NCI-H1092 (cell line): ENCODE measurements at regions not wholly inside any gene's neighbourhood (a gene's known extent, or its start where the extent isn't known, plus 50 kb on each side); places are given as distances from the start of the nearest gene placed in this dataset.
"Not testable (repeated sequence)": the region's sequence is repeated elsewhere in the genome, so short reads cannot be mapped to it uniquely, and the experiment has no call there.

Experiments used
- DNase-seq: peaks from one replicate; lab custom pipeline; 2025; lab: John Stamatoyannopoulos, UW

DNA sequence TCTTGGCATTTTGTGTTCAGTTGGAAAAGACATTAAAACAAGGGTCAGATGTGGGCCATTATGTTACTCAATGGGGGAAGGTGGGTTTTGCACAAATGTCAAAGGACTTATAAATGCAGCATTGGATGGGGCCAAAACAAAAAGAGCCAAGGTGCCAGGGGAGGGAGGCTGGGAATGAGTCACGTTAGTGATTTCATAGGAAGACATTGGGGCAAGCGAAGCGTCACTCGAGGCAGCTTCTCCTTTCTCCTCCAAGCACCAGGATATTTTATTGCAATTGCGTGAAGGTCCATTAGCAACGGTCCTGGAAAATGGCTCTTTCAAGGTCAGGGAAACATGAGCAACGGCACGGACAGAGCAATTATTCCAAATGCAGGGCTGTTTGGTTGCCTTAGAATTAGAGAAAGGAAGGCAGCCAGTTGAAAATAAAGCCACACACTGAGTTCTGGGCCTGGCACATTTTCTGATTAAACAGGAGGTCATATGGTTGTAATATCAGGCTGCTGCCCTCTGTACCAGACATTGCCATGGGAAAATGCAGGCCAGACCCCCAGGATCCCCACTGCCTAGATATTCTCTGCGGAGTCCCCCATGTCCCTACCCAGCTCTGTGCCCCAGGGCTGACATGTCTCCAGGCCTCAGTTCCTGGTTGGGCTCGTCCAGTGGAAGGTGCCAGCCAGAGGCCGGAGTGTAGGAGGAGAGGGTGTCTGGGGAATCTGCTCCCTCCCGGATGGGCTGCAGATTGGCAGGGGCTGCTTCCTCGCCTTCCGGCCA is 63.3 kb upstream of the NANOS1 start:
- DNase-seq, result no peak

DNA sequence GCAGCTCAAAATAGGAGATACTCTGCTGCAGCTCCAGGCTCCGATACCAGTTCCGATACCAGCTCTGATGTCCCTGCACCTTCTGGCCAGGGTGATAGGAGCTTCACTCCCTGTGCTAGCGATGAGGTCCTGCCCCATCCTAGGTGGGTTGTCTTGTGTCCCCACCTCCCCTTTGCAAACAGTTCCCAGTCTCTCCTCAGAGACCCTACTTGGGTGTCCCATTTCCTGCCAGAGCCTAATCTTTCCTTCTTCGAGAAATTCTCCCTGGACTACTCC is 62.7 kb upstream of the NANOS1 start:
- DNase-seq, result no peak

DNA sequence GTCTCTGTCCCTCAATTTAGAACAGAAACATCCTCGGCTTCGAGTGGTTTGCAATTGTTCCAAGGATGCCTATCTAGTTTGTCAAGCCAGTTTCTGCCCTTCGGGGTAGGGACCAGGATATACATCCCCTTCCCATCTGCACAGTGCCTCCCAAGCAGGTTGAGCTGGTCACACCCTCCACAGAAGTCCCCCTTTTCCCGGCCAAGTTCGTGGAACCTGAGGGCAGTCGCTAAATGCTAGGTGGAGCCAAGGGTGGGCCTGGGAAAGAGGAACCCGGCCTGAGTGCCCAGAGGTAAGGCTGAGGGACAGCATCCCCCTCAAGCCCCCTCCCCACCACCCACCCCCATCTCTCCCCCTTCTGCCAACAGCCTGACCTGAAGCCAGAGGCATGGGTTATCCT is 62.4 kb upstream of the NANOS1 start:
- DNase-seq, result no peak

DNA sequence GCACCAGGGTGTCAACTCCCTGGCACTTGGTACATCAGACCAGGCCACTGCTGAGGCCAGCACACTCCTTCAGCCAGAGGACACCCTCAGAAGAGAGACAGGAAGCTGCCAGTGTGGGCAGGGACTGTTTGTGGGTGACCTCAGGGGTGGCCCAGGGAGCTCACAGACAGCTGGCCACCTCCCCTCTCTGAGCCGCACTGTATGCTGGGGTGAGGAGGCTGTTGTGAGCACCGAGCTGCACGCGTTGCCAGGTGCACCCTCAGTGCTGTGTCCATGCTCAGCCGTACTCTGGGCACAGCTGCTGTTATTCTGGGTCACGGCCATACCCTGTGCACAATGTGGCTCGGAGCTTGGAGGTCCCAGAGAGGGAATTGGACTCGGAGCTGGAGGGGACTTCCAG is 61.5 kb upstream of the NANOS1 start:
- DNase-seq, result no peak

DNA sequence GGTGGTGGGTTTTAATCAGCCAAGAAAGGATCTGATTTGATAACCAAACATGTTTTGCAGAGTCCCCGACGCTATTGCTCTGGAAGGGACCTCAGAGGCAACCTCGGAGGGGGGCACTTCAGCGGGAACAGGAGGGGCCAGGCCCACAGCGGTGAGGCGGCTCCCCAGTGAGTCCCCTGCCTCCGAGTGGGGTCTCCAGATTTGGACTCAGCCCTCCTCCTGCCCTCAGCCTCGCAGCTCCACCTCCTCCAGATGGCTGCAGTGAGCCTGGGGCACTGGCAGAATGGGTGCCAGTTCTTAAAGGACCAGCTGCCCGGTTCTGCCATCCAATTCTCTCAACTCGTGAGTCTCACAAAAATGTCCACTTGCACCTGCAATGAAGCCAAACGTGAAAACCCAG is 61.0 kb upstream of the NANOS1 start:
- DNase-seq, result no peak

DNA sequence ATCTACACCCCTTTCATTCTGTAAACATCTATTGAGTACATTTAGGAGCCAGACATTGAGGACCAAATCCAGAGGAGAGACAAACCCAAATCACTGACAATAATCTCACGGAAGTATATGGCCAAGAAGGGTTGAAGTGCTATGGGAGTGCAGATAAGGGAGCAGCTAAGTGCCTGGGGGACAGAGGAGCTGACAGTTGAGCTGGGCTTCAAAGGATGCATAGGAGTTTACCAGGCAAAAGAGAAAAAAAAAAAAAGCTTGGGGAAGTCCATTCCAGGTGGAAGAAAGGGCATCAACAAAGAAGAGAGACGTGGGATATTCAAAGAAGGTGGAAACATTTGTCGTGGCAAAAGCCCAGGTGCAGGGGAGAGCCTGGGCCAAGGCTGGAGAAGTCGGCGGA is 60.5 kb upstream of the NANOS1 start:
- no peak for DNase-seq

DNA sequence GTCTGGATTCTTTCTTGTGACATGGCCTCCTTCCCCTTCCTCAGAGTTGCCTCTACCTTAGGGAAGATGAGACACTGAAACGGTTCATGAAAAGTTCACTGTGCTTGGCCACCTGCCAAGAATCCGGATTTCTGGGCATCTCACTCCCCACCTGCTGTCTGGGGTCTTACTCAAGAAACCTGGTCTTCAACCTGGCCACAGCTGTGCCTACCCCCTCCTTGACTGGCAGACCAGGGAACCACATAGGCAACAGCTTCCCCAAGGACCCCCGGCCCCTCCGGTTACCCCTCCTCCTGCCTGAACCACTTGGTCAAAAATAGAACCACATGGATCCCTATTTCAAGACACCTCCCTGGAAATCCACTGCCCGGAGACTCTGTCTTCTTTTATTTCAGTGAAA is 58.7 kb upstream of the NANOS1 start:
- DNase-seq, result no peak

DNA sequence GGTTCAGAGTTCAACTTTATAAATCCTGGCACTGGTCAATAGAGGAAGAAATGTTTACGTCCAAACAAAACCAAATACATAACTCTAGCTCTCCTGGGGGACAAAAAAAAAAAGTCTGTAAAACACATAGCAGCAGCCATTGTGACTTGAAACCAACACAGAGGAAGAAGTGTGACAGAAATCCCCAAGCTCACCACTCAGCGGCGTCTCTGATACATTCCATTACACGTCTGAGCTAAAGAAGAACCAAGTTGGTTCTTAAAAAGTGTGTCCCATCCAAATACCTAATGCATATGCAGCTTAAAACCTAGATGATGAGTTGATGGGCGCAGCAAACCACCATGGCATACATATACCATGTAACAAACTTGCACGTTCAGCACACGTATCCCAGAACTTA is 58.3 kb upstream of the NANOS1 start:
- DNase-seq, result no peak

DNA sequence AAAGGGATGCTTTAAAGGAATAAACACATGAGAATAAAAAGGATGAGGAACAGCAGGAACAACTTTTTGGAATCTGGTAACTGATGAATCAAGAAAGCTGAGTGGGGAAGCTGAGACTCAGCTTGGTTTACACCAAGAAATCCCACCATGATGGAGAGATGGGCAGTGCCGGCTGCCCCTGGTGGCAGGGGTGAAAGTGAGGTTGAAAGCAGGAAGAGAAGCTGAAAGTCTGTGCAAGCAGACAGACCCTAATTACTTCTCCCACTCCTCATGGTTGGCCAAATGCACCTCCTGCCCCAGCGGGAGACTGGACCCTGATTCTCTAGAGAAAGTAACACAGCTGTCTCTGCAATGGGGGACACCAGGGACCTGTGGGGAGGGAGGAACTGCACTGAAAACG is 57.6 kb upstream of the NANOS1 start:
- DNase-seq, result no peak

DNA sequence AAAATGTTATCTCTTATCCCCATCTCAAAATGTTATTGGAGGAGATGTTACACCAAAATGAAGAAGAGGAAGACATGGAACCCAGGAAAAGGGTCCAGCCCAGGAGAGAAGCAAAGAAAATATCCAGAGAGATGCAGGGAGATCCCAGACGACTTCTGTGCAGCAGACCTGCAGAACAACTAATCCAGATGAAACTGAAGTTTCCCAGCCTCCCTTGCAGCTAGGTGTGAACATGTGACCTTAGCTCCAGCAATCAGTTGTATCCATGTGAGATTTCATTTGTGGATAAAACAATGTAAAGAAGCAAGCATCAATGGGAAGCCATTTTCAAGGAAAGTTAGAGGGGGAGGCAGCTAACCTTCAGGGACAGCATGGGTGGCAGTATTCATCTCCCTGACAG is 55.8 kb upstream of the NANOS1 start:
- DNase-seq, result no peak

DNA sequence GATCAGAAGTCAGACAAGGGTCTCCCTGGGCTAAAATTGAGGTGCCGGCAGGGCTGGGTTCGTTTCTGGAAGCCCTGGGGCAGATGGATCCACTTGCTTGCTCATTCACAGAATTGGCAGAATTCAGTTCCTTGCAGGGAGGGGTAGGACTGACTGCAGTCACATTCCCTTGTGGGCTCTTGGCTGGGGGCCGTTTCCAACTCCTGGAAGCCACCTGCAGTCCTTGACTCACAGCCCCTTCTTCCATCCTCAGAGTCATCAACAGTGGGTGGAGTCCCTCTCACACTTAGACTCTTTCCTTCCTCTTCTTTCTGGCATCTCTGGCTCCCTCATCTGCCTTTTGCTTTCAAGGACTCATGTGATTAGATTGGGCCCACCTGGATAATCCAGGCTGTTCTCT is 54.6 kb upstream of the NANOS1 start:
- DNase-seq, result no peak

DNA sequence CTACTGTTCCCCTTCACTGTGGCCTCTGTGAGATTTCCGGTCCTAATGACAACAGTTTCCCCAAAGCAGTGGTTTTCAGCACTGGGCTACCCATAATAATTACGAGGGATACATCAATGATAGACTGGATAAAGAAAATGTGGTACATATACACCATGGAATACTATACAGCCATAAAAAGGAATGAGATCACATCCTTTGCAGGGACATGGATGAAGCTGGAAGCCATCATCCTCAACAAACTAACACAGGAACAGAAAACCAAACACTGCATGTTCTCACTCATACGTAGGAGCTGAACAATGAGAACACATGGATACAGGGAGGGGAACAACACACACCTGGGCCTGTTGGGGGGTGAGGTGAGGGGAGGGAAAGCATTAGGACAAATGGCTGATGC is 53.3 kb upstream of the NANOS1 start:
- not testable (repeated sequence) for DNase-seq

DNA sequence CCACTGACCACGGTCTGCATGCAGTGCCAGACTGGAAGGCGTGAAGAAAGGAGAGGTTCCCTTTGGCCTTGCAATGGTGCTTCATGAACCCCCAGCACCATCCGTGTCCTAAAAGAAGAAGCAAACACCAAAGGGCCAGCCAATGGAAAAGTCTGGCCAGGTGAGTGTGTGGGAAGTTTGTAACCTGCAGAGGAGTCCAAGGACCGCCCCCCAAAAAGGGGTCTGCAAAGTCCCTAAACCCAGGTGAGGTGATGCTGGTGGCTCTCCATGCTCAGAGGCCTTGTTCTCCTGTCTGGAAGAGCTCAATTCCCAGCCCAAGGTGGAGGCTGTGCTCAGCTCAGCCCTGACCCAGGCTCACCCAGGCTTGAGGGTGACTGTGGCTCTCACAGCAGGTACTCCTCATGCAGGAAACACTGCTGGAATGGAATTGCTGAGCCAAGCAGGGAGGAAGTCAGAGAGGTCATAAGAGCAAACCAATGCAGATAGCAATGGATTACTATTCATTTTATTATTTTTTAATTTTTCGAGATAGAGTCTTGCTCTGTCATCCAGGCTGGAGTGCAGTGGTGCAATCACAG is 52.4 kb upstream of the NANOS1 start:
- no peak for DNase-seq

DNA sequence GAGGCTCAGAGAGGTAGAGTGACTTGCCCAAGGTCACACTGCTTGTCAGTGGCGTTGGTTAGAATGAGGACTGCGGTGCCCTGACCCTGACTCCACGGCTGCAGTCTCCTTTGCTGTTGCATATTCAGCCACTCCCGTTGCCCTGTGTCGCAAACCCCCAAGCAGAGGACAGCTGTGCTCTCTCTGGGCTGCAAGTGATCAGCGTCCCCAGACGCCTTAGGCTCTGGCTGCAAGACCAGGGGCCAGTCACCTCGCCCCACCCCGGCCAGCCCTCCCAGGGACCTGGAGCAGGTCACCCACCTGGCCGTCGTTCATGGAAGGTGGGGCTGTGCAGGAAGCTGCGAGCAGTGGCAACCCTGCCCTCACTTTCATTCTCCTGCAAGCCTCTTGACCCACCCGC is 51.7 kb upstream of the NANOS1 start:
- no peak for DNase-seq

DNA sequence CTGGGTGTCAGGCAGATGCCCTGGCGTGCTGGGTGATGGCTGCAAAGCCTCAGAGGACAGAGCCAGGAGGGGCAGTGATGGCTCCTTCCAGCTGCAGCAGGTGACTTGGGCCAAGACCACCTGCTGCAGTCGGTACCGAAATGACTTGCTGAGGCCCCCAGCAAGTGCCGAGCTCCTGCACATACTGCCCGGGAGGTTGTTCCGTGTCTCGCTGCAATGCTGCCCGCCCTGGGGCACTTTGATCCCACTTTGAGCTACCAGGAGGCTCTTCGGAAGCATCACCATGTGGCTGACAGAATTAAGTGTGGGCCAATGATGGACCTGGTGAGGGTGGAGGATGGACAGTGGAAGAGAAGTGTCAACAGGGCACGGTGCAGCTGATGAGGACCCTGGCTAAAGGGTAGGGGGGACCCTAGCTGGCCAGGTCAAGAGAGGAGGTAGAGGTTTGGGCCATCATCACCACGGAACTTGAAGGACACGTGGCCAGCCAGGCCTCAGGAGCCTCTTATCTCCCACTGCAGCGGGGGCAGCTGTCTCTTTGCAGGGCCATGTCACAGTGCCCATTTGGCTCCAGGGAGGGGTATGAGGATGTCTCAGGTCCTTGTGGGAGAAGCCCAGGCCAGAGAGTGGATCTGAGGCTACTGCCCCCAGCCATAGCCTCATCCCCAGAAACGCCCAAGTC is 51.1 kb upstream of the NANOS1 start:
- no peak for DNase-seq

DNA sequence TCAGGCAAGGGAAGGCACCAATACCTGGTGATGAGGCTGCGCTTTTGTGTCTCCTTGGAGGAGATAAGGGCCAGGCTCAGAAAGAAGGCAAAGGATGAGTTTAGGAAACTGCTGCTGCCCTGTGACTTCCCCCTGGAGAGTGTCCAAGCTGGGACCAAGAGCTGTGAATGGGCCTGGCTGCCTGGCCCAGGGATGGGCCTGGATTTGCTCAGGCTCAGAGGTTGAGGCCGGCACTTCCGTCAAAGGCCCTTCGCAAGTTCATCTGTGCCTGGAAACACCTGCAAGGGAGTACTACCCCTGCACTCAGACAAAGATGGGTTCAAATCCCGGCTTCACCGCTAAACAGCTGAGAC is 50.5 kb upstream of the NANOS1 start:
- DNase-seq, result no peak

DNA sequence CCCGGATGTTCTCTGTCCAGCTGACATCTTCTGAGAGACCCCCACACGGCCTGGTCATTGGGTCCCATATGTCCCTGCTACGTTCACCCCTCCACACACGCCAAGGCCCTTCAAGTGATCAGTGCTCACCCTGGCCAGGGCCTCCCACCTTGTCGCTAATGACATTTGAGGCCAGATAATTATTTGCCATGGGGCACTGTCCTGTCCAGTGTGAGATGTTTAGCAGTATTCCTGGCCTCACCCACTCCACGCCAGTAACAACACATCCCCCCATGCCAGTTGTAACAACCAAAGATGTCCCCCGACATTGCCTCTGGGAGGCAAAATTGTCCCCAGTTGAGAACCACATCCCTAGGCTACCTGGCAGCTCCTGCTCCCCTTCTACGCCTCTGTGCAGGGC is 49.9 kb upstream of the NANOS1 start:
- DNase-seq, result no peak
